ENCODE measurements at regions not wholly inside any gene's neighbourhood (a gene's known extent, or its start where the extent isn't known, plus 50 kb on each side); places are given as distances from the start of the nearest gene placed in this dataset.
"Not testable (repeated sequence)": the region's sequence is repeated elsewhere in the genome, so short reads cannot be mapped to it uniquely, and the experiment has no call there.

GRCh38 chr4:72935462-72935861 is 134.1 kb downstream of the COX18 start:
- Mint-ChIP-seq H3K4me1 (no peaks in the 10 kb centered on the region), H3K27me3 (ENCODE audit: low read depth) (no peaks in the 10 kb centered on the region), H3K9me3 (no peaks in the 10 kb centered on the region), H3K27ac (no peak overlapping the region), H3K4me3 (no peak overlapping the region), H3K36me3 (ENCODE audit: low read depth) (no peaks in the 10 kb centered on the region)
- TF ChIP-seq, protein P1, sequence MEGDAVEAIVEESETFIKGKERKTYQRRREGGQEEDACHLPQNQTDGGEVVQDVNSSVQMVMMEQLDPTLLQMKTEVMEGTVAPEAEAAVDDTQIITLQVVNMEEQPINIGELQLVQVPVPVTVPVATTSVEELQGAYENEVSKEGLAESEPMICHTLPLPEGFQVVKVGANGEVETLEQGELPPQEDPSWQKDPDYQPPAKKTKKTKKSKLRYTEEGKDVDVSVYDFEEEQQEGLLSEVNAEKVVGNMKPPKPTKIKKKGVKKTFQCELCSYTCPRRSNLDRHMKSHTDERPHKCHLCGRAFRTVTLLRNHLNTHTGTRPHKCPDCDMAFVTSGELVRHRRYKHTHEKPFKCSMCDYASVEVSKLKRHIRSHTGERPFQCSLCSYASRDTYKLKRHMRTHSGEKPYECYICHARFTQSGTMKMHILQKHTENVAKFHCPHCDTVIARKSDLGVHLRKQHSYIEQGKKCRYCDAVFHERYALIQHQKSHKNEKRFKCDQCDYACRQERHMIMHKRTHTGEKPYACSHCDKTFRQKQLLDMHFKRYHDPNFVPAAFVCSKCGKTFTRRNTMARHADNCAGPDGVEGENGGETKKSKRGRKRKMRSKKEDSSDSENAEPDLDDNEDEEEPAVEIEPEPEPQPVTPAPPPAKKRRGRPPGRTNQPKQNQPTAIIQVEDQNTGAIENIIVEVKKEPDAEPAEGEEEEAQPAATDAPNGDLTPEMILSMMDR (IDR thresholded peaks at IDR 0.05; ENCODE audit: unreplicated experiment in 3 of 3): no peak

- no peaks in the 10 kb centered on the region for H3K4me1 Mint-ChIP-seq
- H3K9me3 Mint-ChIP-seq: no peaks in the 10 kb centered on the region
- H3K4me3 Mint-ChIP-seq: no peak overlapping the region
- no peaks in the 10 kb centered on the region for H3K36me3 Mint-ChIP-seq (ENCODE audit: low read depth)
- no peak overlapping the region for H3K27ac Mint-ChIP-seq
- no peaks in the 10 kb centered on the region for H3K27me3 Mint-ChIP-seq (ENCODE audit: low read depth)
- TF ChIP-seq, protein P1 (IDR thresholded peaks at IDR 0.05; ENCODE audit: unreplicated experiment in 3 of 3): no peak
Observed at GRCh38 chr4:72933029-72933428, 136.5 kb downstream of the COX18 start.

- no peak overlapping the region for H3K4me3 Mint-ChIP-seq
- no peaks in the 10 kb centered on the region for H3K27me3 Mint-ChIP-seq (ENCODE audit: low read depth)
- no peaks in the 10 kb centered on the region for H3K9me3 Mint-ChIP-seq
- H3K27ac Mint-ChIP-seq: no peak overlapping the region
- no peaks in the 10 kb centered on the region for H3K4me1 Mint-ChIP-seq
- TF ChIP-seq, protein P1 (IDR thresholded peaks at IDR 0.05; ENCODE audit: unreplicated experiment in 3 of 3): no peak
- no peaks in the 10 kb centered on the region for H3K36me3 Mint-ChIP-seq (ENCODE audit: low read depth)
Observed at GRCh38 chr4:72931346-72931745, 138.2 kb downstream of the COX18 start.

DNA sequence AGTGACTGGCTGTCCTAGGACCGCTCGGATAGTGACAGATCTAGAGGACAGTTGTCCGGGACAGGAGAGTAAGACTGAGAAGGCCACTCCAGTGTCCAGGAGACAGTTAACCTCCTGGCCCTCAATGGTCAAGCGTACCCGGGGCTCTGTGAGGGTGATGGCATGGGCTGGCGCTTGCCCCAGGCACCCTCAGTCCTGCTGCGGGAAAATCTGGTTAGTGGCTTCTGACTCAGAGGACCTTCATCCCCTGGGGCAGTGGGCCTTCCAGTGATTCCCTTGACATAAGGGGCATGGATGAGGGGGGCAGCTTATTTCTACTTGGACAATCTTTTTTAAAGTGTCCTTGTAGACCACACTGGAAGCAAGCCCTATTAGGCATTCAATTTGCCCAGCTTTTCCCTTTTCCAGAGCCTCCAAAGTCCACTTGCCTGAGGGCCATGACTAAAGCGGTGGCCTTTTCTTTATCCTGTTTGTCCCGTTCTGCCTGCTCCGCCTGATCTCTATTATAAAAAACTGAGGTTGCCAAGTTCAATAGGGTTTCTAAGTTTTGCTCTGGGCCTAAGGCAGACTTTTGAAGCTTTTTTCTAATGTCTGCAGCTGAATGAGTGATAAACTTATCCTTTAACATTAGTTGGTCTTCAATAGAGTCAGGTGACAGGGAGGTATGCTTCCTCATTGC is 139.8 kb downstream of the COX18 start:
- not testable (repeated sequence) for H3K4me1 Mint-ChIP-seq; H3K36me3 Mint-ChIP-seq (ENCODE audit: low read depth); H3K27ac Mint-ChIP-seq

GRCh38 chr4:72924814-72925213 is 144.7 kb downstream of the COX18 start:
- no peak overlapping the region for H3K27ac Mint-ChIP-seq
- H3K4me1 Mint-ChIP-seq: no peaks in the 10 kb centered on the region
- H3K36me3 Mint-ChIP-seq (ENCODE audit: low read depth): no peaks in the 10 kb centered on the region
- TF ChIP-seq, protein P1 (IDR thresholded peaks at IDR 0.05; ENCODE audit: unreplicated experiment in 3 of 3): no peak
- no peaks in the 10 kb centered on the region for H3K9me3 Mint-ChIP-seq
- H3K27me3 Mint-ChIP-seq (ENCODE audit: low read depth): no peaks in the 10 kb centered on the region
- H3K4me3 Mint-ChIP-seq: no peak overlapping the region

More for the DNA sequence above, 139.8 kb downstream of the COX18 start:
- H3K9me3 Mint-ChIP-seq; H3K4me3 Mint-ChIP-seq; H3K27me3 Mint-ChIP-seq (ENCODE audit: low read depth): not testable (repeated sequence)

GRCh38 chr4:72919937-72920336 is 149.6 kb downstream of the COX18 start:
- Mint-ChIP-seq H3K9me3 (no peaks in the 10 kb centered on the region), H3K4me3 (no peak overlapping the region), H3K27ac (no peak overlapping the region), H3K36me3 (ENCODE audit: low read depth) (no peaks in the 10 kb centered on the region), H3K27me3 (ENCODE audit: low read depth) (no peaks in the 10 kb centered on the region), H3K4me1 (no peaks in the 10 kb centered on the region)
- TF ChIP-seq, protein P1 (IDR thresholded peaks at IDR 0.05; ENCODE audit: unreplicated experiment in 3 of 3): no peak

Data from nephron (organoid).